HepG2 (cell line): ENCODE measurements at regions not wholly inside any gene's neighbourhood (a gene's known extent, or its start where the extent isn't known, plus 50 kb on each side); places are given as distances from the start of the nearest gene placed in this dataset.

Source experiments
- ATAC-seq: fragments of 200-7000 bp; cut with Tn5 transposase; 3 replicates; pipeline ENCODE4 v1.9.1; 2020; ENCODE audit warnings: mild to moderate bottlenecking, moderate library complexity
- BruUV-seq: library from RNA; stranded (reverse); fragments of 400-500 nt; replicated peaks from 2 replicates; lab custom pipeline; 2021; lab: Mats Ljungman, UMichigan
- CTCF ChIA-PET: fragments of 300-600 bp; formaldehyde crosslinking; extraction: SDS; loops from one replicate; lab custom pipeline; 2021; ENCODE audit warnings: low total read pairs, inconsistent platforms, low intra/inter-chr PET ratio; lab: Yijun Ruan, JAX
- POLR2A ChIA-PET: fragments of 350-600 bp; sonication (Branson Sonifier 250); formaldehyde crosslinking; loops from one replicate; lab custom pipeline; 2020; ENCODE audit warnings: antibody characterized with exemption, inconsistent platforms; lab: Yijun Ruan, JAX
- DNase-seq: peaks from one replicate; pipeline ENCODE4 v3.0.0-alpha.2; 2015; ENCODE audit warnings: low spot score
- FAIRE-seq: peaks from 3 replicates; lab custom pipeline; 2011; peaks lifted over from hg19 to GRCh38; lab: Jason Lieb, UNC
- H2AFZ ChIP-seq: one replicate; pipeline ENCODE4 v1.6.1; 2011; ENCODE audit warnings: low read length, inconsistent platforms
- H3K27ac ChIP-seq: fragments of 300-600 bp; 3 replicates; pipeline ENCODE4 v1.8.0; 2011; ENCODE audit warnings: mixed run types, mild to moderate bottlenecking, mixed read lengths, low read length, inconsistent platforms; ENCODE audit not compliant: insufficient read depth; ENCODE audit errors: extremely low read length
- H3K27me3 ChIP-seq, 2 experiments: fragments of 200-600 bp in 1 of 2; 2 replicates in 1 of 2; 3 replicates in 1 of 2; pipeline versions ENCODE4 v1.6.0 to v1.8.0; 2011; ENCODE audit warnings: low read length in 2 of 2, mild to moderate bottlenecking in 2 of 2, moderate library complexity in 2 of 2, inconsistent platforms in 1 of 2; ENCODE audit not compliant: insufficient read depth in 2 of 2, control insufficient read depth in 1 of 2
- H3K36me3 ChIP-seq, 2 experiments: fragments of 200-600 bp in 1 of 2; replicated peaks in 1 of 2; 2 replicates in 1 of 2; 3 replicates in 1 of 2; pipeline versions ENCODE4 v1.5.1 to v1.8.0; 2011; ENCODE audit warnings: low read length in 2 of 2, inconsistent platforms in 1 of 2; ENCODE audit not compliant: insufficient read depth in 2 of 2, control insufficient read depth in 1 of 2
- H3K4me1 ChIP-seq: 2 replicates; pipeline ENCODE4 v1.5.1; 2012; ENCODE audit warnings: low read length, inconsistent platforms; ENCODE audit not compliant: insufficient read depth
- H3K4me2 ChIP-seq: 2 replicates; pipeline ENCODE4 v1.6.0; 2011; ENCODE audit warnings: low read depth, low read length, inconsistent platforms
- H3K4me3 ChIP-seq, 3 experiments: fragments of 200-600 bp in 1 of 3; sonication (generic), shearing (Covaris generic) in 1 of 3; replicated peaks in 1 of 3; 2 replicates each; pipeline ENCODE4 v1.5.1; 2011 to 2016; ENCODE audit warnings: low read length in 3 of 3, inconsistent platforms in 2 of 3, low read depth in 2 of 3, mild to moderate bottlenecking in 2 of 3, control low read depth in 1 of 3, mixed read lengths in 1 of 3; ENCODE audit not compliant: insufficient read depth in 1 of 3
- H3K79me2 ChIP-seq: one replicate; pipeline ENCODE4 v1.6.1; 2011; ENCODE audit warnings: low read length, inconsistent platforms; ENCODE audit not compliant: insufficient read depth
- H3K9ac ChIP-seq: 2 replicates; pipeline ENCODE4 v1.6.0; 2011; ENCODE audit warnings: mild to moderate bottlenecking, low read depth, low read length, inconsistent platforms; ENCODE audit not compliant: insufficient read depth
- H3K9me3 ChIP-seq: 2 replicates; pipeline ENCODE4 v1.5.1; 2012; ENCODE audit warnings: mild to moderate bottlenecking, low read length
- H4K20me1 ChIP-seq: 2 replicates; pipeline ENCODE4 v1.6.0; 2011; ENCODE audit warnings: inconsistent platforms, mild to moderate bottlenecking, low read length, moderate library complexity; ENCODE audit not compliant: insufficient read depth
- JUN ChIP-seq: sonication (generic); formaldehyde crosslinking; IDR thresholded peaks from 2 replicates; pipeline ENCODE4 v1.4.0; 2020; ENCODE audit warnings: mild to moderate bottlenecking, missing genetic modification reagents
- KDM5A ChIP-seq: fragments of 200-600 bp; sonication (generic); IDR thresholded peaks from 2 replicates; pipeline ENCODE4 v1.7.0; 2018; ENCODE audit warnings: antibody characterized with exemption, mild to moderate bottlenecking, low read length, borderline replicate concordance
- MTF1 ChIP-seq: sonication (generic); formaldehyde crosslinking; IDR thresholded peaks from 2 replicates; pipeline ENCODE4 v1.5.0; 2020; ENCODE audit warnings: missing genetic modification reagents
- NR3C1 ChIP-seq: sonication (generic); formaldehyde crosslinking; IDR thresholded peaks from 2 replicates; pipeline ENCODE4 v1.4.0; 2020; ENCODE audit warnings: missing genetic modification reagents
- ZBTB43 ChIP-seq: sonication (generic); formaldehyde crosslinking; conservative IDR thresholded peaks from 2 replicates; pipeline ENCODE4 v1.4.0; 2020; ENCODE audit warnings: missing genetic modification reagents
- ZNF609 ChIP-seq: sonication (generic); formaldehyde crosslinking; IDR thresholded peaks from 2 replicates; pipeline ENCODE4 v1.4.0; 2020; ENCODE audit warnings: mild to moderate bottlenecking, missing genetic modification reagents, borderline replicate concordance
- WGBS: methylation state at CpG from one replicate; pipeline ENCODE4 v1.1.6; 2017; ENCODE audit warnings: low lambda C conversion rate; 5-methylcytosine and 5-hydroxymethylcytosine counted together
- in situ Hi-C: cut with HindIII; loops from 2 replicates; pipeline ENCODE4 v1.10.0; 2017; ENCODE audit warnings: low pct_unique_long_range_greater_than_20kb; ENCODE audit not compliant: extremely low pct_ligation_motif_present
- intact Hi-C: fragments of 100-400 bp; cut with micrococcal nuclease; formaldehyde crosslinking; loops from one replicate; pipeline ENCODE4 v1.10.0; 2022; ENCODE audit not compliant: unreplicated experiment

GRCh38 chr2:147061269-147061668 lies 783.6 kb upstream of the ACVR2A start:
- CTCF ChIA-PET = no interaction called here
- no peak overlapping the region for H3K9ac ChIP-seq
- H3K27ac ChIP-seq = no peak overlapping the region
- in situ Hi-C loops = no loop called here
- no peaks in the 10 kb centered on the region for H3K27me3 ChIP-seq
- TF ChIP-seq MTF1 (CRISPR knock-in tag) = no peak
- no peak for TF ChIP-seq ZNF609 (CRISPR knock-in tag)
- TF ChIP-seq NR3C1 (CRISPR knock-in tag) = no peak
- TF ChIP-seq JUN (CRISPR knock-in tag) = no peak
- no peak for TF ChIP-seq ZBTB43
- no peak for TF ChIP-seq KDM5A
- no peak for ATAC-seq
- POLR2A ChIA-PET = no interaction called here
- peaks cover 17% of the 10 kb centered on the region; the same call in 1 of the 2 replicates for H3K9me3 ChIP-seq
- intact Hi-C loops = no loop called here
- no peaks in the 10 kb centered on the region for H3K36me3 ChIP-seq
- no peak overlapping the region for H2AFZ ChIP-seq
- DNase-seq = no peak
- no TSS peak for BruUV-seq
- no peaks in the 10 kb centered on the region for H4K20me1 ChIP-seq
- no peaks in the 10 kb centered on the region for H3K79me2 ChIP-seq
- no peak overlapping the region for H3K4me2 ChIP-seq
- FAIRE-seq = no peak
- H3K4me1 ChIP-seq = no peaks in the 10 kb centered on the region
- H3K4me3 ChIP-seq = no peak overlapping the region
- WGBS = 45% methylated on average over 1 of the region's 1 CpG
